Muscle layer of duodenum (tissue), 2 donors: ENCODE measurements at regions not wholly inside any gene's neighbourhood (a gene's known extent, or its start where the extent isn't known, plus 50 kb on each side); places are given as distances from the start of the nearest gene placed in this dataset.

Source experiments
- H3K27ac ChIP-seq: one replicate; pipeline ENCODE4 v1.7.0; 2013; ENCODE audit warnings: mild to moderate bottlenecking, low read length
- H3K27me3 ChIP-seq: one replicate; pipeline ENCODE4 v1.7.0; 2013; ENCODE audit warnings: low read depth, mild to moderate bottlenecking, control low read depth, low read length
- H3K36me3 ChIP-seq, 2 donors: one replicate each; pipeline ENCODE4 v1.7.0; 2013; ENCODE audit warnings: low read length in 2 of 2, control low read depth in 1 of 2, mild to moderate bottlenecking in 1 of 2; ENCODE audit not compliant: insufficient read depth in 2 of 2, control insufficient read depth in 1 of 2
- H3K4me1 ChIP-seq, 2 donors: one replicate each; pipeline ENCODE4 v1.7.0; 2013; ENCODE audit warnings: low read length in 2 of 2, mild to moderate bottlenecking in 2 of 2, control low read depth in 1 of 2, moderate library complexity in 1 of 2; ENCODE audit not compliant: insufficient read depth in 2 of 2, control insufficient read depth in 1 of 2
- H3K4me3 ChIP-seq, 2 donors: one replicate each; pipeline ENCODE4 v1.7.0; 2013; ENCODE audit warnings: low read length in 2 of 2, low read depth in 1 of 2, mild to moderate bottlenecking in 1 of 2
- H3K9me3 ChIP-seq, 2 donors: one replicate each; pipeline ENCODE4 v1.7.0; 2013; ENCODE audit warnings: low read length in 2 of 2, control low read depth in 1 of 2, mild to moderate bottlenecking in 1 of 2; ENCODE audit not compliant: control insufficient read depth in 1 of 2
- donor health status: healthy.

DNA sequence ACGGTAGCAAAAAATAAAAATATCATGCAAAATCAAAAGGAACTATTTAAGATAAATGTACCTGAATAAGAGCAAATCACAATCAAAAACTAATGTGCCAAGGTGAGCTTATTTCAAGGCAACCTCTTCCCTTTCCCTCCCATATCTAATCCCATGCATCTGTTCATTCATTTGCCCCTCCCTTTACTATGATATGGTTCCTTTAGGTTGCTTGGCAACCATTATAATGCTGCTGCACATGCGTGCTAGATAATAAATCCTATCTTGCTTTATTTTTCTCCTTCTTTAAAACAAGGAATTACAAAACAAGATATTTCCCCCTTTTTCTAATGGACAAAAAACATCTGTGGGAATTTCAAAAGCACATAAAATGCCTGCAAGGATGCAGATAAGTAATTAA lies 318.2 kb upstream of the POU3F2 start:
- Histone ChIP-seq H3K36me3 (no peaks in the 10 kb centered on the region), H3K27ac (no peak overlapping the region), H3K4me3 (no peak overlapping the region), H3K4me1 (no peaks in the 10 kb centered on the region), H3K27me3 (no peaks in the 10 kb centered on the region), H3K9me3 (no peaks in the 10 kb centered on the region)

DNA sequence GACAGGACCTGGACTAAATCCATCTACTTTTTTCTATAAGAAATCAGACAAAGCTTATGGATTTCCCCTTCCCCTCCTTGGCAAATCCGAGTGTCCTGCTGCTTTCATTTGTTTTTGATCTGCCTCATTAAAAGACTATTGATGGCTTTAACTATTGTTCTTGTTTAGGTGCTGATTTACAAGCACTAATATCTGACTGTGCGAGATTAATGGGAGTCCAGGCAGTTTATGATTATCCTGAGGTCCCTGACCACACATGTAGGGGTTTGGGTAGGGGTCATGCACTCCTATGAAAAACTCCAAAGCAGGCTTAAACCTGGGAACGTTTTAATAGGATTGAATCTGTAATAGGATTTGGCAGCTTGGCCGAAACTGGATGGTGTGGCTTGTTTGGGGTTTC lies 317.5 kb upstream of the POU3F2 start:
- Histone ChIP-seq H3K4me1 (no peaks in the 10 kb centered on the region), H3K36me3 (no peaks in the 10 kb centered on the region), H3K27me3 (no peaks in the 10 kb centered on the region), H3K27ac (no peak overlapping the region), H3K4me3 (no peak overlapping the region), H3K9me3 (no peaks in the 10 kb centered on the region)

DNA sequence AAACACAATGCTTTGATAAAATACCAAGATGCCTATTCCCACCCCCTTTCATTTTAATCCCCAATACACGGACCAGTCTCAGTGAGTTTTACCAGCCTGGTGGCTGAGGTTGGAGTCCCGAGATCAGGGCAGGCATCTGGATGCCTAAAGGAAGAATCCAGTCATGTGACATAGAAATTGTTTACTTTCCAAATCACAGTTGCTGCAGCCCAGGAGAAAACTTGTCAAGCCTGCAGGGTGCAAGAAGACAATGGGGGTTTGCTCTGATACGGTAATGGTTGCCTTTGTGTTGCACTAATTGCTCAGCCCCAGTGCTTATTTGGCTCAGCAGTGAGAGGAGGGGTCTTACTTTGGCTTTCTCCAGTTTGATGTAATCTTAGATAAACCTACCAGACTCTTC lies 308.5 kb upstream of the POU3F2 start:
- Histone ChIP-seq H3K9me3 (no peaks in the 10 kb centered on the region), H3K4me3 (no peak overlapping the region), H3K36me3 (no peaks in the 10 kb centered on the region), H3K4me1 (no peaks in the 10 kb centered on the region), H3K27me3 (no peaks in the 10 kb centered on the region), H3K27ac (no peak overlapping the region)

GRCh38 chr6:98526465-98526864 lies 307.9 kb upstream of the POU3F2 start:
- Histone ChIP-seq H3K4me3 (no peak overlapping the region), H3K9me3 (no peaks in the 10 kb centered on the region), H3K27ac (no peak overlapping the region), H3K27me3 (no peaks in the 10 kb centered on the region), H3K36me3 (no peaks in the 10 kb centered on the region), H3K4me1 (no peaks in the 10 kb centered on the region)

- no peaks in the 10 kb centered on the region for H3K4me1 ChIP-seq
- no peak overlapping the region for H3K4me3 ChIP-seq
- no peaks in the 10 kb centered on the region for H3K36me3 ChIP-seq
- no peaks in the 10 kb centered on the region for H3K27me3 ChIP-seq
- H3K27ac ChIP-seq = no peak overlapping the region
- H3K9me3 ChIP-seq = no peaks in the 10 kb centered on the region
These were observed 305.0 kb upstream of the POU3F2 start for GRCh38 chr6:98529364-98529763.

DNA sequence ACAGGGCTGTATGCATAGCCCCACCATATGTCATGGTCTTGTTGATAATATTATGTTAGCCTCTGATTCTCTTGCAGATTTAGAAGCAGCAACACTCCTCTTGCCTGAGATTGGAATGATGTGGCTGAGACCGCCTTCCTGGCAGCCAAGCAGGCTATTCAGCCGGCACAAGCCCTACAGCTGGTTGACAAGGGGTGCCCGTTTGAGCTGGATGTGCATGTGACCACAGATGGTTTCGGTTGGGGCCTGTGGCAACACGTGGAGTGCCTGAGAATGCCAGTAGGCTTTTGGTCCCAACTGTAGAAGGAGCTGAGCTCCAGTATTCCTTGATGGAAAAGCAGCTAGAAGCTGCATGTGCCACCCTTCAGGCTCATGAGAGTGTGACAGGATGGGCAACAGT lies 303.6 kb upstream of the POU3F2 start:
- Histone ChIP-seq H3K27me3 (no peaks in the 10 kb centered on the region), H3K27ac (no peak overlapping the region), H3K36me3 (no peaks in the 10 kb centered on the region), H3K4me3 (no peak overlapping the region), H3K9me3 (no peaks in the 10 kb centered on the region), H3K4me1 (no peaks in the 10 kb centered on the region)

- Histone ChIP-seq H3K9me3 (no peaks in the 10 kb centered on the region), H3K4me3 (no peak overlapping the region), H3K27me3 (no peaks in the 10 kb centered on the region), H3K27ac (no peak overlapping the region), H3K36me3 (no peaks in the 10 kb centered on the region), H3K4me1 (no peaks in the 10 kb centered on the region)
These were observed 302.4 kb upstream of the POU3F2 start for GRCh38 chr6:98532004-98532403.

GRCh38 chr6:98539741-98540140 lies 294.6 kb upstream of the POU3F2 start:
- Histone ChIP-seq H3K4me1 (no peaks in the 10 kb centered on the region), H3K27me3 (no peaks in the 10 kb centered on the region), H3K9me3 (no peaks in the 10 kb centered on the region), H3K36me3 (no peaks in the 10 kb centered on the region), H3K4me3 (no peak overlapping the region), H3K27ac (no peak overlapping the region)

GRCh38 chr6:98546376-98546775 lies 288.0 kb upstream of the POU3F2 start:
- no peak overlapping the region for H3K4me3 ChIP-seq
- no peaks in the 10 kb centered on the region for H3K4me1 ChIP-seq
- H3K27ac ChIP-seq = no peak overlapping the region
- H3K36me3 ChIP-seq = no peaks in the 10 kb centered on the region
- H3K27me3 ChIP-seq = no peaks in the 10 kb centered on the region
- no peaks in the 10 kb centered on the region for H3K9me3 ChIP-seq

GRCh38 chr6:98547151-98547550 lies 287.2 kb upstream of the POU3F2 start:
- Histone ChIP-seq H3K4me3 (no peak overlapping the region), H3K27ac (no peak overlapping the region), H3K36me3 (no peaks in the 10 kb centered on the region), H3K9me3 (no peaks in the 10 kb centered on the region), H3K4me1 (no peaks in the 10 kb centered on the region), H3K27me3 (no peaks in the 10 kb centered on the region)

- no peaks in the 10 kb centered on the region for H3K27me3 ChIP-seq
- H3K36me3 ChIP-seq = no peaks in the 10 kb centered on the region
- no peaks in the 10 kb centered on the region for H3K4me1 ChIP-seq
- H3K27ac ChIP-seq = no peak overlapping the region
- H3K4me3 ChIP-seq = no peak overlapping the region
- H3K9me3 ChIP-seq = no peaks in the 10 kb centered on the region
These were observed 286.7 kb upstream of the POU3F2 start for GRCh38 chr6:98547634-98548033.

DNA sequence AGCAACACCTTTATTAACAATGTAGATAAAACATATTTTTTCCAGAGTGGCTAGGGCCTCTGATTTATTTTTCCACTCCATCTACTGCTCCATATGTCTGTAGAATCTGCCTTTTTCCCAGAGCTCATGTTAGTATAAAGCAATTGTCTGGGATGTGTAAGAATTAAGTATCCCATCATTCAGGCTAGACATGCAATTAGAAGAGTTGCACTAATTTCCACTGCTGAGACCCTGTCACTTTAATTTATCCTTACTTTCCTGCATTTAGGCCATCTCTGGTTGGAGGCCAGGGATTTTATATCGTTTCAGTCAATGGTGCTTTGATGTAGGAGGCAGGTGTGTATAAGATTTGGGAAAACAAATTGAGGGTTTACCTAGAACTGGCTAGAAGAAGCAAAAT lies 286.1 kb upstream of the POU3F2 start:
- no peaks in the 10 kb centered on the region for H3K36me3 ChIP-seq
- H3K27ac ChIP-seq = no peak overlapping the region
- no peaks in the 10 kb centered on the region for H3K27me3 ChIP-seq
- no peak overlapping the region for H3K4me3 ChIP-seq
- no peaks in the 10 kb centered on the region for H3K4me1 ChIP-seq
- no peaks in the 10 kb centered on the region for H3K9me3 ChIP-seq
